SK-N-SH treated with all-trans-retinoic acid at 6 μM for 48 hours (cell line): ENCODE measurements at regions not wholly inside any gene's neighbourhood (a gene's known extent, or its start where the extent isn't known, plus 50 kb on each side); places are given as distances from the start of the nearest gene placed in this dataset.

Source experiments
- ATAC-seq: fragments of 200-7000 bp; cut with Tn5 transposase; 3 replicates; pipeline ENCODE4 v1.9.1; 2020; ENCODE audit warnings: mild to moderate bottlenecking, moderate library complexity
- ARNTL ChIP-seq: fragments of 450-650 bp; formaldehyde crosslinking; IDR thresholded peaks from 2 replicates; pipeline ENCODE4 v1.5.0; 2020; ENCODE audit warnings: low read depth, mild to moderate bottlenecking, moderate library complexity, borderline replicate concordance
- BACH2 ChIP-seq: fragments of 250-450 bp; sonication (Bioruptor Pico); IDR thresholded peaks from 2 replicates; pipeline ENCODE4 v1.9.0; 2021; ENCODE audit warnings: mild to moderate bottlenecking, borderline replicate concordance
- CSDC2 ChIP-seq: fragments of 250-450 bp; sonication (Bioruptor Pico); IDR thresholded peaks from 2 replicates; pipeline ENCODE4 v1.5.0; 2020; ENCODE audit warnings: mild to moderate bottlenecking, moderate library complexity
- CSRNP3 ChIP-seq: fragments of 250-450 bp; sonication (Bioruptor Pico); IDR thresholded peaks from 2 replicates; pipeline ENCODE4 v1.5.1; 2021; ENCODE audit warnings: mild to moderate bottlenecking, moderate library complexity
- ESRRG ChIP-seq: fragments of 250-450 bp; sonication (Bioruptor Pico); IDR thresholded peaks from 2 replicates; pipeline ENCODE4 v1.6.1; 2021; ENCODE audit warnings: mild to moderate bottlenecking
- GLIS3 ChIP-seq: fragments of 250-450 bp; sonication (Bioruptor Pico); IDR thresholded peaks from 2 replicates; pipeline ENCODE4 v1.5.0; 2020; ENCODE audit warnings: mild to moderate bottlenecking, moderate library complexity
- ISL1 ChIP-seq: fragments of 250-450 bp; sonication (Bioruptor Pico); IDR thresholded peaks from 2 replicates; pipeline ENCODE4 v2.1.2; 2022; ENCODE audit warnings: mild to moderate bottlenecking, moderate library complexity
- OSR1 ChIP-seq: fragments of 250-450 bp; sonication (Bioruptor Pico); IDR thresholded peaks from 2 replicates; pipeline ENCODE4 v1.8.0; 2022; ENCODE audit warnings: moderate library complexity, mild to moderate bottlenecking, inconsistent platforms
- PATZ1 ChIP-seq: fragments of 250-450 bp; sonication (Bioruptor Pico); IDR thresholded peaks from 2 replicates; pipeline ENCODE4 v1.8.0; 2020; ENCODE audit warnings: mild to moderate bottlenecking, moderate library complexity, borderline replicate concordance
- PPARA ChIP-seq: fragments of 250-450 bp; sonication (Bioruptor Pico); IDR thresholded peaks from 2 replicates; pipeline ENCODE4 v1.5.0; 2020; ENCODE audit warnings: mild to moderate bottlenecking, borderline replicate concordance
- RARB ChIP-seq: fragments of 250-450 bp; sonication (Bioruptor Pico); IDR thresholded peaks from 2 replicates; pipeline ENCODE4 v1.8.0; 2021; ENCODE audit warnings: mild to moderate bottlenecking, moderate library complexity
- TCF4 ChIP-seq: fragments of 250-450 bp; sonication (Bioruptor Pico); IDR thresholded peaks from 2 replicates; pipeline ENCODE4 v1.8.0; 2021; ENCODE audit warnings: mild to moderate bottlenecking, moderate library complexity, borderline replicate concordance
- TOX ChIP-seq: fragments of 250-450 bp; sonication (Bioruptor Pico); IDR thresholded peaks from 2 replicates; pipeline ENCODE4 v1.8.0; 2021; ENCODE audit warnings: mild to moderate bottlenecking, moderate library complexity, borderline replicate concordance
- TSHZ2 ChIP-seq: fragments of 250-450 bp; sonication (Bioruptor Pico); IDR thresholded peaks from 2 replicates; pipeline ENCODE4 v1.5.0; 2020; ENCODE audit warnings: mild to moderate bottlenecking, moderate library complexity
- ZC3H10 ChIP-seq: fragments of 250-450 bp; sonication (Bioruptor Pico); IDR thresholded peaks from 2 replicates; pipeline ENCODE4 v1.5.1; 2021; ENCODE audit warnings: mild to moderate bottlenecking, moderate library complexity
- ZFP3 ChIP-seq: fragments of 250-450 bp; sonication (Bioruptor Pico); IDR thresholded peaks from 2 replicates; pipeline ENCODE4 v1.5.0; 2020; ENCODE audit warnings: mild to moderate bottlenecking, moderate library complexity
- ZFP30 ChIP-seq: fragments of 450-650 bp; formaldehyde crosslinking; IDR thresholded peaks from 2 replicates; pipeline ENCODE4 v1.5.0; 2022; ENCODE audit warnings: mild to moderate bottlenecking, moderate library complexity
- ZNF565 ChIP-seq: fragments of 450-650 bp; formaldehyde crosslinking; conservative IDR thresholded peaks from 2 replicates; pipeline ENCODE4 v1.5.0; 2020; ENCODE audit warnings: low read depth, mild to moderate bottlenecking, moderate library complexity
- ZNF70 ChIP-seq: fragments of 450-650 bp; formaldehyde crosslinking; IDR thresholded peaks from 2 replicates; pipeline ENCODE4 v1.5.0; 2020; ENCODE audit warnings: mild to moderate bottlenecking, moderate library complexity
- ZNF8 ChIP-seq: fragments of 450-650 bp; formaldehyde crosslinking; IDR thresholded peaks from 2 replicates; pipeline ENCODE4 v1.5.0; 2020; ENCODE audit warnings: mild to moderate bottlenecking, moderate library complexity

- TF ChIP-seq ZC3H10 (CRISPR knock-in tag) (no peak), ZFP3 (CRISPR knock-in tag) (no peak), ZNF8 (CRISPR knock-in tag) (no peak), ZFP30 (CRISPR knock-in tag) (no peak), PPARA (CRISPR knock-in tag) (no peak), OSR1 (no peak), BACH2 (CRISPR knock-in tag) (no peak), ZNF565 (no peak), RARB (CRISPR knock-in tag) (no peak), TSHZ2 (CRISPR knock-in tag) (no peak), ESRRG (no peak), GLIS3 (CRISPR knock-in tag) (no peak), ZNF70 (CRISPR knock-in tag) (no peak), ARNTL (CRISPR knock-in tag) (no peak), TCF4 (no peak)
- ATAC-seq: no peak
Observed at GRCh38 chr2:122180972-122181371, 425.5 kb downstream of the TSN start.

- ATAC-seq: no peak
- TF ChIP-seq PATZ1: no peak
Observed at GRCh38 chr2:122182616-122183355, 427.3 kb downstream of the TSN start.

GRCh38 chr2:122183890-122184289, 428.4 kb downstream of the TSN start:
- no peak for TF ChIP-seq RARB (CRISPR knock-in tag)
- TF ChIP-seq ZNF8 (CRISPR knock-in tag): no peak
- no peak for TF ChIP-seq GLIS3 (CRISPR knock-in tag)
- TF ChIP-seq CSRNP3: no peak
- TF ChIP-seq OSR1: no peak
- no peak for TF ChIP-seq ZNF565
- no peak for TF ChIP-seq ISL1 (CRISPR knock-in tag)
- TF ChIP-seq CSDC2 (CRISPR knock-in tag): no peak
- TF ChIP-seq TOX (CRISPR knock-in tag): no peak
- TF ChIP-seq ESRRG: no peak
- TF ChIP-seq PATZ1: no peak
- no peak for TF ChIP-seq ZNF70 (CRISPR knock-in tag)
- no peak for TF ChIP-seq ZFP30 (CRISPR knock-in tag)
- no peak for TF ChIP-seq TCF4
- TF ChIP-seq PPARA (CRISPR knock-in tag): no peak
- TF ChIP-seq TSHZ2 (CRISPR knock-in tag): no peak
- ATAC-seq: no peak
